HEK293T (cell line): ENCODE measurements at regions not wholly inside any gene's neighbourhood (a gene's known extent, or its start where the extent isn't known, plus 50 kb on each side); places are given as distances from the start of the nearest gene placed in this dataset.

Experiments
- ARNT ChIP-seq: fragments of 450-650 bp; IDR thresholded peaks from 2 replicates; pipeline ENCODE4 v1.6.1; 2017; ENCODE audit warnings: mild to moderate bottlenecking
- BHLHE40 ChIP-seq: fragments of 450-650 bp; IDR thresholded peaks from 2 replicates; pipeline ENCODE4 v1.6.1; 2016; ENCODE audit warnings: mild to moderate bottlenecking, moderate library complexity, borderline replicate concordance
- CTBP1 ChIP-seq: fragments of 450-650 bp; IDR thresholded peaks from 2 replicates; pipeline ENCODE4 v1.6.1; 2016; ENCODE audit warnings: borderline replicate concordance
- ELF4 ChIP-seq: fragments of 450-650 bp; IDR thresholded peaks from 2 replicates; pipeline ENCODE4 v1.6.1; 2017; ENCODE audit warnings: antibody characterized with exemption
- FOXA1 ChIP-seq: fragments of 450-650 bp; IDR thresholded peaks from 2 replicates; pipeline ENCODE4 v1.6.1; 2016; ENCODE audit warnings: mild to moderate bottlenecking
- FOXK2 ChIP-seq: fragments of 450-650 bp; IDR thresholded peaks from 2 replicates; pipeline ENCODE4 v1.6.1; 2016; ENCODE audit warnings: mild to moderate bottlenecking
- FOXM1 ChIP-seq: fragments of 450-650 bp; IDR thresholded peaks from 2 replicates; pipeline ENCODE4 v1.6.1; 2017; ENCODE audit warnings: mild to moderate bottlenecking, borderline replicate concordance
- L3MBTL2 ChIP-seq: fragments of 450-650 bp; conservative IDR thresholded peaks from 2 replicates; pipeline ENCODE4 v1.6.1; 2016; ENCODE audit warnings: mild to moderate bottlenecking
- LEF1 ChIP-seq: fragments of 450-650 bp; IDR thresholded peaks from 2 replicates; pipeline ENCODE4 v1.6.1; 2017; ENCODE audit warnings: mild to moderate bottlenecking, borderline replicate concordance
- NFRKB ChIP-seq: fragments of 450-650 bp; IDR thresholded peaks from 2 replicates; pipeline ENCODE4 v1.6.1; 2016; ENCODE audit warnings: mild to moderate bottlenecking, moderate library complexity
- SP1 ChIP-seq: fragments of 450-650 bp; IDR thresholded peaks from 2 replicates; pipeline ENCODE4 v1.6.1; 2017
- TARDBP ChIP-seq: fragments of 450-650 bp; IDR thresholded peaks from 2 replicates; pipeline ENCODE4 v1.6.1; 2016
- ZNF384 ChIP-seq: fragments of 450-650 bp; IDR thresholded peaks from 2 replicates; pipeline ENCODE4 v1.6.1; 2016
- TF ChIP-seq, protein P1 (sequence below): fragments of 450-650 bp; IDR thresholded peaks from 2 replicates; pipeline ENCODE4 v1.6.1; 2016

DNA sequence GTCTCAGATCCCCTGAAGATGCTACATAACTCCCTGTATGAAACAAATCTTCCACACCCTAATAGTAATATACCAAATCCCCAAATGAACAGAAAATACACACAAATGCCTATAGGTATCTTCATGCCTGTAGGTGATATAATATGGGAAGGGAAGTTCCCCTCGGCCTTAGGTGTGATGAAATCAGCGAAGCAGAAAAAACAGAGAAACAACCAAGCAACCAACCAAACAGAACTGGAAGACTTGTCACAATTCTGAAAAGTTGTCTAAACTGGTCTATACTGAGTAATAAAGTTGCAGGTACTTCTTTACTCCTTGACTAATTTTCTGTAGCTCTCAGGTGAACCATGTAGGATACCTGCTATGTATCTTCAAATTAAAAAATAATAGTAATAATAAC, 82.2 kb upstream of the SATB1 start:
- TF ChIP-seq NFRKB (no peak), BHLHE40 (no peak), SP1 (no peak), TARDBP (no peak), L3MBTL2 (no peak), FOXA1 (no peak), ZNF384 (no peak), FOXK2 (no peak), FOXM1 (no peak), LEF1 (no peak), ELF4 (no peak), ARNT (no peak), CTBP1 (no peak)
- TF ChIP-seq, protein P1, sequence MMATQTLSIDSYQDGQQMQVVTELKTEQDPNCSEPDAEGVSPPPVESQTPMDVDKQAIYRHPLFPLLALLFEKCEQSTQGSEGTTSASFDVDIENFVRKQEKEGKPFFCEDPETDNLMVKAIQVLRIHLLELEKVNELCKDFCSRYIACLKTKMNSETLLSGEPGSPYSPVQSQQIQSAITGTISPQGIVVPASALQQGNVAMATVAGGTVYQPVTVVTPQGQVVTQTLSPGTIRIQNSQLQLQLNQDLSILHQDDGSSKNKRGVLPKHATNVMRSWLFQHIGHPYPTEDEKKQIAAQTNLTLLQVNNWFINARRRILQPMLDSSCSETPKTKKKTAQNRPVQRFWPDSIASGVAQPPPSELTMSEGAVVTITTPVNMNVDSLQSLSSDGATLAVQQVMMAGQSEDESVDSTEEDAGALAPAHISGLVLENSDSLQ: no peak
